ENCODE measurements at regions not wholly inside any gene's neighbourhood (a gene's known extent, or its start where the extent isn't known, plus 50 kb on each side); places are given as distances from the start of the nearest gene placed in this dataset.

DNA sequence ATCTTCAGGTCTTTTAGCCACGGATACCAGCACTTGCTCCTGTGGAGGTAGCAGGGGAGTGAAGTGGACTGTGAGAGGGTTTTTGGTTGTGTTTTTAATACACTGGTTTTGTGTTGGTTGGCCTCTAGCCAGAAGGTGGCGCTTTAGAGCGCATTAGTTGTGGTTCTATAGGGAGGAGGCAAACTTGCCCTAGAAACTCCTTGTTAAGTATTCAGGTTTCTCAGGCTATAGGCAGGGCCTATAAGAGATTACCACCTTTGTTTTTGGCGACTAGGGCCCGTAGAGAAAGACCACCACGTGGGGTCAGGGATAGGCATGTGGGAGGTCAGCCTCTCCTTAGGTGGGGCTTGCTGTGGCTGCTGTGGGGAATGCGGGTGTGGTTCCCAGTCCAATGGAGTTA lies 221.6 kb upstream of the SPANXN4 start:
- Histone ChIP-seq H3K4me2 (ENCODE audit: insufficient read depth, low read length) (no peak overlapping the region), H3K27ac (ENCODE audit: extremely low read depth, low read depth, low read length) (no peak overlapping the region), H2AFZ (ENCODE audit: low read depth, low read length) (no peak overlapping the region), H3K4me1 (replicated peaks in 1 of 2; ENCODE audit: control insufficient read depth in 2 of 2, insufficient read depth in 2 of 2, low read length in 2 of 2) (no peaks in the 10 kb centered on the region), H3K79me2 (ENCODE audit: control insufficient read depth, insufficient read depth, low read length) (no peaks in the 10 kb centered on the region), H4K20me1 (replicated peaks; ENCODE audit: control insufficient read depth, insufficient read depth, low read length) (no peaks in the 10 kb centered on the region), H3K36me3 (ENCODE audit: control insufficient read depth, insufficient read depth, low read length) (no peaks in the 10 kb centered on the region), H3K9ac (ENCODE audit: insufficient read depth in 1 of 2, low read depth in 2 of 2, low read length in 2 of 2) (no peak overlapping the region), H3K9me3 (replicated peaks; ENCODE audit: control insufficient read depth, insufficient read depth, low read depth, low read length) (no peaks in the 10 kb centered on the region), H3K27me3 (ENCODE audit: control insufficient read depth in 2 of 2, insufficient read depth in 2 of 2, low read length in 2 of 2) (no peaks in the 10 kb centered on the region), H3K9me1 (ENCODE audit: control insufficient read depth, insufficient read depth, low read length) (no peaks in the 10 kb centered on the region), H3K4me3 (no peak overlapping the region)
- TF ChIP-seq ZNF174 (CRISPR knock-in tag; IDR thresholded peaks at IDR 0.05), result no peak
- no peak for TF ChIP-seq SRF (CRISPR knock-in tag; IDR thresholded peaks at IDR 0.05)
- TF ChIP-seq FOXJ2 (tag; IDR thresholded peaks at IDR 0.05), result no peak
- no peak for TF ChIP-seq ZNF436 (CRISPR knock-in tag; IDR thresholded peaks at IDR 0.05)
- TF ChIP-seq, protein P1, sequence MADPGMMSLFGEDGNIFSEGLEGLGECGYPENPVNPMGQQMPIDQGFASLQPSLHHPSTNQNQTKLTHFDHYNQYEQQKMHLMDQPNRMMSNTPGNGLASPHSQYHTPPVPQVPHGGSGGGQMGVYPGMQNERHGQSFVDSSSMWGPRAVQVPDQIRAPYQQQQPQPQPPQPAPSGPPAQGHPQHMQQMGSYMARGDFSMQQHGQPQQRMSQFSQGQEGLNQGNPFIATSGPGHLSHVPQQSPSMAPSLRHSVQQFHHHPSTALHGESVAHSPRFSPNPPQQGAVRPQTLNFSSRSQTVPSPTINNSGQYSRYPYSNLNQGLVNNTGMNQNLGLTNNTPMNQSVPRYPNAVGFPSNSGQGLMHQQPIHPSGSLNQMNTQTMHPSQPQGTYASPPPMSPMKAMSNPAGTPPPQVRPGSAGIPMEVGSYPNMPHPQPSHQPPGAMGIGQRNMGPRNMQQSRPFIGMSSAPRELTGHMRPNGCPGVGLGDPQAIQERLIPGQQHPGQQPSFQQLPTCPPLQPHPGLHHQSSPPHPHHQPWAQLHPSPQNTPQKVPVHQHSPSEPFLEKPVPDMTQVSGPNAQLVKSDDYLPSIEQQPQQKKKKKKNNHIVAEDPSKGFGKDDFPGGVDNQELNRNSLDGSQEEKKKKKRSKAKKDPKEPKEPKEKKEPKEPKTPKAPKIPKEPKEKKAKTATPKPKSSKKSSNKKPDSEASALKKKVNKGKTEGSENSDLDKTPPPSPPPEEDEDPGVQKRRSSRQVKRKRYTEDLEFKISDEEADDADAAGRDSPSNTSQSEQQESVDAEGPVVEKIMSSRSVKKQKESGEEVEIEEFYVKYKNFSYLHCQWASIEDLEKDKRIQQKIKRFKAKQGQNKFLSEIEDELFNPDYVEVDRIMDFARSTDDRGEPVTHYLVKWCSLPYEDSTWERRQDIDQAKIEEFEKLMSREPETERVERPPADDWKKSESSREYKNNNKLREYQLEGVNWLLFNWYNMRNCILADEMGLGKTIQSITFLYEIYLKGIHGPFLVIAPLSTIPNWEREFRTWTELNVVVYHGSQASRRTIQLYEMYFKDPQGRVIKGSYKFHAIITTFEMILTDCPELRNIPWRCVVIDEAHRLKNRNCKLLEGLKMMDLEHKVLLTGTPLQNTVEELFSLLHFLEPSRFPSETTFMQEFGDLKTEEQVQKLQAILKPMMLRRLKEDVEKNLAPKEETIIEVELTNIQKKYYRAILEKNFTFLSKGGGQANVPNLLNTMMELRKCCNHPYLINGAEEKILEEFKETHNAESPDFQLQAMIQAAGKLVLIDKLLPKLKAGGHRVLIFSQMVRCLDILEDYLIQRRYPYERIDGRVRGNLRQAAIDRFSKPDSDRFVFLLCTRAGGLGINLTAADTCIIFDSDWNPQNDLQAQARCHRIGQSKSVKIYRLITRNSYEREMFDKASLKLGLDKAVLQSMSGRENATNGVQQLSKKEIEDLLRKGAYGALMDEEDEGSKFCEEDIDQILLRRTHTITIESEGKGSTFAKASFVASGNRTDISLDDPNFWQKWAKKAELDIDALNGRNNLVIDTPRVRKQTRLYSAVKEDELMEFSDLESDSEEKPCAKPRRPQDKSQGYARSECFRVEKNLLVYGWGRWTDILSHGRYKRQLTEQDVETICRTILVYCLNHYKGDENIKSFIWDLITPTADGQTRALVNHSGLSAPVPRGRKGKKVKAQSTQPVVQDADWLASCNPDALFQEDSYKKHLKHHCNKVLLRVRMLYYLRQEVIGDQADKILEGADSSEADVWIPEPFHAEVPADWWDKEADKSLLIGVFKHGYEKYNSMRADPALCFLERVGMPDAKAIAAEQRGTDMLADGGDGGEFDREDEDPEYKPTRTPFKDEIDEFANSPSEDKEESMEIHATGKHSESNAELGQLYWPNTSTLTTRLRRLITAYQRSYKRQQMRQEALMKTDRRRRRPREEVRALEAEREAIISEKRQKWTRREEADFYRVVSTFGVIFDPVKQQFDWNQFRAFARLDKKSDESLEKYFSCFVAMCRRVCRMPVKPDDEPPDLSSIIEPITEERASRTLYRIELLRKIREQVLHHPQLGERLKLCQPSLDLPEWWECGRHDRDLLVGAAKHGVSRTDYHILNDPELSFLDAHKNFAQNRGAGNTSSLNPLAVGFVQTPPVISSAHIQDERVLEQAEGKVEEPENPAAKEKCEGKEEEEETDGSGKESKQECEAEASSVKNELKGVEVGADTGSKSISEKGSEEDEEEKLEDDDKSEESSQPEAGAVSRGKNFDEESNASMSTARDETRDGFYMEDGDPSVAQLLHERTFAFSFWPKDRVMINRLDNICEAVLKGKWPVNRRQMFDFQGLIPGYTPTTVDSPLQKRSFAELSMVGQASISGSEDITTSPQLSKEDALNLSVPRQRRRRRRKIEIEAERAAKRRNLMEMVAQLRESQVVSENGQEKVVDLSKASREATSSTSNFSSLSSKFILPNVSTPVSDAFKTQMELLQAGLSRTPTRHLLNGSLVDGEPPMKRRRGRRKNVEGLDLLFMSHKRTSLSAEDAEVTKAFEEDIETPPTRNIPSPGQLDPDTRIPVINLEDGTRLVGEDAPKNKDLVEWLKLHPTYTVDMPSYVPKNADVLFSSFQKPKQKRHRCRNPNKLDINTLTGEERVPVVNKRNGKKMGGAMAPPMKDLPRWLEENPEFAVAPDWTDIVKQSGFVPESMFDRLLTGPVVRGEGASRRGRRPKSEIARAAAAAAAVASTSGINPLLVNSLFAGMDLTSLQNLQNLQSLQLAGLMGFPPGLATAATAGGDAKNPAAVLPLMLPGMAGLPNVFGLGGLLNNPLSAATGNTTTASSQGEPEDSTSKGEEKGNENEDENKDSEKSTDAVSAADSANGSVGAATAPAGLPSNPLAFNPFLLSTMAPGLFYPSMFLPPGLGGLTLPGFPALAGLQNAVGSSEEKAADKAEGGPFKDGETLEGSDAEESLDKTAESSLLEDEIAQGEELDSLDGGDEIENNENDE (IDR thresholded peaks at IDR 0.05; ENCODE audit: low read depth, low read length), result no peak
- no peak for TF ChIP-seq TEAD4 (IDR thresholded peaks at IDR 0.05; ENCODE audit: low read length)
- no peak for TF ChIP-seq TEAD4 (CRISPR knock-in tag; IDR thresholded peaks at IDR 0.05; ENCODE audit: borderline replicate concordance)
- TF ChIP-seq, protein P2, sequence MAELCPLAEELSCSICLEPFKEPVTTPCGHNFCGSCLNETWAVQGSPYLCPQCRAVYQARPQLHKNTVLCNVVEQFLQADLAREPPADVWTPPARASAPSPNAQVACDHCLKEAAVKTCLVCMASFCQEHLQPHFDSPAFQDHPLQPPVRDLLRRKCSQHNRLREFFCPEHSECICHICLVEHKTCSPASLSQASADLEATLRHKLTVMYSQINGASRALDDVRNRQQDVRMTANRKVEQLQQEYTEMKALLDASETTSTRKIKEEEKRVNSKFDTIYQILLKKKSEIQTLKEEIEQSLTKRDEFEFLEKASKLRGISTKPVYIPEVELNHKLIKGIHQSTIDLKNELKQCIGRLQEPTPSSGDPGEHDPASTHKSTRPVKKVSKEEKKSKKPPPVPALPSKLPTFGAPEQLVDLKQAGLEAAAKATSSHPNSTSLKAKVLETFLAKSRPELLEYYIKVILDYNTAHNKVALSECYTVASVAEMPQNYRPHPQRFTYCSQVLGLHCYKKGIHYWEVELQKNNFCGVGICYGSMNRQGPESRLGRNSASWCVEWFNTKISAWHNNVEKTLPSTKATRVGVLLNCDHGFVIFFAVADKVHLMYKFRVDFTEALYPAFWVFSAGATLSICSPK (IDR thresholded peaks at IDR 0.05; ENCODE audit: borderline replicate concordance), result no peak
- TF ChIP-seq ZNF41 (CRISPR knock-in tag; conservative IDR thresholded peaks at IDR 0.05), result no peak
- intact Hi-C loops (cut with micrococcal nuclease) (no loop called here), in situ Hi-C loops (cut with MboI) (no loop called here)
- no TSS peak for BruUV-seq (replicated peaks)
- POLR2A ChIA-PET, result no interaction called here
- DNase-seq (ENCODE audit: extremely low read depth in 1 of 4, low spot score in 3 of 4) (peak in 1 of 4 experiments; percentile 5), FAIRE-seq (no peak), ATAC-seq (no peak)
- CTCF ChIA-PET (ENCODE audit: low intra/inter-chr PET ratio), result no interaction called here
- WGBS (ENCODE audit: insufficient coverage, low coverage, missing lambda C conversion rate), result 3% methylated on average over 7 of the region's 7 CpGs

Data from K562 (cell line).